HCT116 (cell line): ENCODE measurements at regions not wholly inside any gene's neighbourhood (a gene's known extent, or its start where the extent isn't known, plus 50 kb on each side); places are given as distances from the start of the nearest gene placed in this dataset.

Experiments
- ATAC-seq: fragments of 200-7000 bp; cut with Tn5 transposase; 2 replicates; pipeline ENCODE4 v1.9.1; 2020; ENCODE audit warnings: mild to moderate bottlenecking, moderate library complexity
- BruUV-seq: library from RNA; stranded (reverse); fragments of 400-500 nt; replicated peaks from 2 replicates; lab custom pipeline; 2021; lab: Mats Ljungman, UMichigan
- CTCF ChIA-PET: fragments of 300-600 bp; sonication (Branson Sonifier 250); formaldehyde crosslinking; loops from one replicate; lab custom pipeline; 2021; ENCODE audit warnings: antibody characterized with exemption; lab: Charles Lee
- POLR2A ChIA-PET: fragments of 300-600, 350-600 bp; sonication (Branson Sonifier 250); formaldehyde crosslinking; loops from one replicate; lab custom pipeline; 2021; ENCODE audit warnings: antibody characterized with exemption; lab: Charles Lee
- RAD21 ChIA-PET, 2 experiments: fragments of 300-600 bp; sonication (Branson Sonifier 250); formaldehyde crosslinking; loops; one replicate each; lab custom pipeline; 2023; ENCODE audit warnings: low total read pairs in 2 of 2; ENCODE audit not compliant: uncharacterized antibody in 2 of 2, unreplicated experiment in 2 of 2, low non-redundant PET in 1 of 2; lab: Charles Lee
- DNase-seq: peaks from one replicate; pipeline ENCODE4 v3.0.0-alpha.2; 2010; ENCODE audit warnings: low read depth, low spot score
- H2AFZ ChIP-seq: fragments of 200-600 bp; shearing (Covaris generic), sonication (generic); 2 replicates; pipeline ENCODE4 v1.6.1; 2017; ENCODE audit warnings: low read depth, mixed run types, mixed read lengths, antibody characterized with exemption, low read length; ENCODE audit not compliant: poor library complexity, severe bottlenecking
- H3K27ac ChIP-seq: 2 replicates; pipeline ENCODE4 v1.5.1; 2012; ENCODE audit warnings: low read depth, low read length
- H3K27me3 ChIP-seq: fragments of 200-600 bp; sonication (generic); 2 replicates; pipeline ENCODE4 v1.6.1; 2016; ENCODE audit warnings: mixed run types, low read length, mixed read lengths; ENCODE audit not compliant: insufficient read depth
- H3K36me3 ChIP-seq, 2 experiments: fragments of 200-500 bp in 1 of 2; fragments of 200-600 bp in 1 of 2; sonication (Bioruptor generic) in 1 of 2; sonication (generic) in 1 of 2; 2 replicates each; pipeline versions ENCODE4 v1.5.1 to v1.6.1; 2014 to 2016; ENCODE audit warnings: low read length in 2 of 2, inconsistent platforms in 1 of 2, mixed read lengths in 1 of 2, mixed run types in 1 of 2; ENCODE audit not compliant: insufficient read depth in 2 of 2, control insufficient read depth in 1 of 2
- H3K4me1 ChIP-seq, 2 experiments: fragments of 200-600 bp in 1 of 2; sonication (generic) in 1 of 2; 2 replicates each; pipeline versions ENCODE4 v1.5.1 to v1.6.1; 2012 to 2017; ENCODE audit warnings: low read length in 2 of 2, inconsistent platforms in 1 of 2, mild to moderate bottlenecking in 1 of 2, mixed read lengths in 1 of 2, mixed run types in 1 of 2, moderate library complexity in 1 of 2; ENCODE audit not compliant: insufficient read depth in 2 of 2, control insufficient read depth in 1 of 2
- H3K4me2 ChIP-seq: fragments of 200-600 bp; sonication (generic); 2 replicates; pipeline ENCODE4 v1.6.1; 2017; ENCODE audit warnings: mixed run types, low read length, mixed read lengths
- H3K4me3 ChIP-seq, 2 experiments: fragments of 200-600 bp in 1 of 2; sonication (generic) in 1 of 2; replicated peaks in 1 of 2; 2 replicates each; pipeline ENCODE4 v1.5.1; 2011 to 2016; ENCODE audit warnings: low read length in 2 of 2, control low read depth in 1 of 2, low read depth in 1 of 2, mild to moderate bottlenecking in 1 of 2, mixed read lengths in 1 of 2, mixed run types in 1 of 2
- H3K79me2 ChIP-seq: fragments of 200-600 bp; sonication (generic); 2 replicates; pipeline ENCODE4 v1.6.1; 2017; ENCODE audit warnings: mild to moderate bottlenecking, mixed run types, low read length, moderate library complexity, mixed read lengths; ENCODE audit not compliant: insufficient read depth
- H3K9ac ChIP-seq: fragments of 200-600 bp; sonication (generic); 2 replicates; pipeline ENCODE4 v1.6.1; 2016; ENCODE audit warnings: low read length, mixed read lengths
- H3K9me2 ChIP-seq: fragments of 200-600 bp; sonication (generic), shearing (Covaris generic); 2 replicates; pipeline ENCODE4 v1.6.1; 2017; ENCODE audit warnings: mixed run types, mild to moderate bottlenecking, moderate library complexity; ENCODE audit not compliant: insufficient read depth
- H3K9me3 ChIP-seq, 2 experiments: fragments of 200-500 bp in 1 of 2; fragments of 200-600 bp in 1 of 2; sonication (Bioruptor generic) in 1 of 2; sonication (generic) in 1 of 2; 2 replicates each; pipeline ENCODE4 v1.6.1; 2014 to 2017; ENCODE audit warnings: low read length in 2 of 2, mixed read lengths in 2 of 2, inconsistent platforms in 1 of 2, low read depth in 1 of 2, mild to moderate bottlenecking in 1 of 2, mixed run types in 1 of 2, moderate library complexity in 1 of 2; ENCODE audit not compliant: control insufficient read depth in 1 of 2, insufficient read depth in 1 of 2
- H4K20me1 ChIP-seq: fragments of 200-600 bp; sonication (generic), shearing (Covaris generic); 2 replicates; pipeline ENCODE4 v1.6.1; 2017; ENCODE audit warnings: mixed run types, mild to moderate bottlenecking, moderate library complexity; ENCODE audit not compliant: insufficient read depth
- CBX3 ChIP-seq: IDR thresholded peaks from 2 replicates; pipeline ENCODE4 v1.6.1; 2012; ENCODE audit warnings: low read depth
- CEBPB ChIP-seq: IDR thresholded peaks from 2 replicates; pipeline ENCODE4 v1.6.1; 2012; ENCODE audit warnings: low read depth
- EGR1 ChIP-seq: IDR thresholded peaks from 2 replicates; pipeline ENCODE4 v1.6.1; 2012; ENCODE audit warnings: low read depth
- EZH2 ChIP-seq: fragments of 200-600 bp; sonication (generic); IDR thresholded peaks from 2 replicates; pipeline ENCODE4 v1.6.1; 2017; ENCODE audit warnings: antibody characterized with exemption, mixed run types
- EZH2phosphoT487 ChIP-seq: fragments of 200-600 bp; IDR thresholded peaks from 2 replicates; pipeline ENCODE4 v1.6.1; 2018; ENCODE audit warnings: antibody characterized with exemption, borderline replicate concordance
- FOSL1 ChIP-seq: IDR thresholded peaks from 2 replicates; pipeline ENCODE4 v1.6.1; 2012; ENCODE audit warnings: low read depth
- JUND ChIP-seq: IDR thresholded peaks from 2 replicates; pipeline ENCODE4 v1.6.1; 2012
- POLR2A ChIP-seq: IDR thresholded peaks from 2 replicates; pipeline ENCODE4 v1.7.0; 2011; ENCODE audit warnings: borderline replicate concordance; ENCODE audit not compliant: insufficient read depth, insufficient read length; ENCODE audit errors: extremely low read depth
- POLR2AphosphoS5 ChIP-seq: IDR thresholded peaks from 2 replicates; pipeline ENCODE4 v1.6.1; 2011; ENCODE audit warnings: mild to moderate bottlenecking, low read depth, low read length, moderate library complexity
- RAD21 ChIP-seq: IDR thresholded peaks from 2 replicates; pipeline ENCODE4 v1.6.1; 2012; ENCODE audit warnings: low read depth, mild to moderate bottlenecking
- SIN3A ChIP-seq: IDR thresholded peaks from 2 replicates; pipeline ENCODE4 v1.6.1; 2012; ENCODE audit warnings: low read depth
- SRF ChIP-seq: IDR thresholded peaks from 2 replicates; pipeline ENCODE4 v1.6.1; 2012; ENCODE audit warnings: low read depth
- TCF7L2 ChIP-seq: IDR thresholded peaks from 2 replicates; pipeline ENCODE4 v1.7.0; 2011; ENCODE audit warnings: borderline replicate concordance, inconsistent platforms; ENCODE audit not compliant: insufficient read depth, insufficient read length; ENCODE audit errors: extremely low read depth
- ZFX ChIP-seq: fragments of 450-650 bp; IDR thresholded peaks from 2 replicates; pipeline ENCODE4 v1.6.1; 2017
- ZNF274 ChIP-seq: fragments of 200-500 bp; sonication (Bioruptor generic); IDR thresholded peaks from 2 replicates; pipeline ENCODE4 v1.6.1; 2014; ENCODE audit warnings: mild to moderate bottlenecking, low read depth, low read length, inconsistent platforms
- intact Hi-C: fragments of 100-400 bp; cut with micrococcal nuclease; formaldehyde crosslinking; loops from 2 replicates; pipeline ENCODE4 v1.10.0; 2022
- TF ChIP-seq, protein P1 (sequence below): IDR thresholded peaks from 2 replicates; pipeline ENCODE4 v1.6.1; 2012
- TF ChIP-seq, protein P2 (sequence below): IDR thresholded peaks from 2 replicates; pipeline ENCODE4 v1.6.1; 2012

DNA sequence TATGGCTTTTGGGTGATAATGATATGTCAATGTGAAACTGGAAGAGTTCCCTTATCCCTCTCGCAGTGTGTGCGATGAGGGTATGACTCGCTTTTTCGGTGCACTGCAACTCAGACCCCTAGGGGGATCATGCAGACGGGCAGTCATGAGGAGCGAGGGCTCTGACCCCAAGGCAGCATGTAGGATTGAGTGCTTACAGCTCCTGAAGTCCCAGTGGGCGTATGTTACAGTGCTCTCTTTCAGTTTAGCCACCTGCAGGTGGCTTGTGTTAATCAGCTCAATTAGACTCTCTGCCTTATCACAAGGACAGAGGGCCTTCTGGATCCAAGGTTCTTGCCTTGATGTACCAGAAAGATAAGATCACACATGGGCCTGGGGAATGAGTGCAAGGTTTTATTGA is 1269.9 kb upstream of the GYPC start:
- POLR2A ChIA-PET: no interaction called here
- intact Hi-C loops: no loop called here
- RAD21 ChIA-PET: no interaction called here
- Histone ChIP-seq H3K4me1 (no peaks in the 10 kb centered on the region), H3K9me2 (no peaks in the 10 kb centered on the region), H3K9ac (no peak overlapping the region), H3K4me3 (no peak overlapping the region), H4K20me1 (no peaks in the 10 kb centered on the region), H2AFZ (no peak overlapping the region), H3K36me3 (no peaks in the 10 kb centered on the region), H3K9me3 (peaks cover 7 to 29% of the 10 kb centered on the region in 2 experiments; a peak in 2 of 4 replicates), H3K27ac (no peak overlapping the region), H3K4me2 (no peak overlapping the region), H3K27me3 (no peaks in the 10 kb centered on the region), H3K79me2 (no peaks in the 10 kb centered on the region)
- DNase-seq (no peak), ATAC-seq (no peak)
- TF ChIP-seq CEBPB: no peak
- TF ChIP-seq EZH2: no peak
- no peak for TF ChIP-seq POLR2AphosphoS5
- TF ChIP-seq EGR1: no peak
- TF ChIP-seq, protein P1, sequence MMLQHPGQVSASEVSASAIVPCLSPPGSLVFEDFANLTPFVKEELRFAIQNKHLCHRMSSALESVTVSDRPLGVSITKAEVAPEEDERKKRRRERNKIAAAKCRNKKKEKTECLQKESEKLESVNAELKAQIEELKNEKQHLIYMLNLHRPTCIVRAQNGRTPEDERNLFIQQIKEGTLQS: no peak
- no peak for TF ChIP-seq ZFX
- TF ChIP-seq RAD21: no peak
- TF ChIP-seq POLR2A: no peak
- TF ChIP-seq FOSL1: no peak
- TF ChIP-seq, protein P2, sequence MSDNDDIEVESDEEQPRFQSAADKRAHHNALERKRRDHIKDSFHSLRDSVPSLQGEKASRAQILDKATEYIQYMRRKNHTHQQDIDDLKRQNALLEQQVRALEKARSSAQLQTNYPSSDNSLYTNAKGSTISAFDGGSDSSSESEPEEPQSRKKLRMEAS: no peak
- no peak for TF ChIP-seq SRF
- no peak for TF ChIP-seq CBX3
- TF ChIP-seq EZH2phosphoT487: no peak
- no peak for TF ChIP-seq TCF7L2
- TF ChIP-seq ZNF274: no peak
- TF ChIP-seq SIN3A: no peak
- TF ChIP-seq JUND: no peak
- BruUV-seq: no TSS peak
- CTCF ChIA-PET: no interaction called here
